ENCODE measurements at regions not wholly inside any gene's neighbourhood (a gene's known extent, or its start where the extent isn't known, plus 50 kb on each side); places are given as distances from the start of the nearest gene placed in this dataset.

DNA sequence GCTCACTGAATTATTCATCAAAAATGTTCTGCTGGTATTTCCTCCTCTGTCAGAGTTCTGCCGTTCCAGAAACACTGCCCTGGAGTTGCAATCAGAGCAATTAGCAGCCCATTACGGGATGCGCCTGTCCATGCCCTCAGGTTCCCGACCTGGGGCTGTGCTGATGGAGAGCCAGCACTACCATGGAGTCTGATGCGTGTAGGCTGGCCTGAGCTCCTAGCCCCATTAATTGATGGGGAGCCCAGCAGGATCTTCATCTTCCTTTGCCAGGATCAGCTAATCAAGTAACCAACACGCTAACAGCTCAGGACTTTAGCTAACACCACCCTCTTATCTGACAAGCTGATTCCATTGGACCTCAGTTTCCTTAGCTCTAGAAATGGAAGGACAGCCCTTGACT lies 164.2 kb downstream of the ABHD5 start:
- no peak overlapping the region for H3K27ac ChIP-seq
- TF ChIP-seq CTCF (conservative IDR thresholded peaks at IDR 0.05): no peak

- TF ChIP-seq CTCF (conservative IDR thresholded peaks at IDR 0.05): peak; percentile 92
- no peak overlapping the region for H3K27ac ChIP-seq
Measured at GRCh38 chr3:43855674-43856299, 165.0 kb downstream of the ABHD5 start.

GRCh38 chr3:43856351-43856750 lies 165.6 kb downstream of the ABHD5 start:
- H3K27ac ChIP-seq: no peak overlapping the region

DNA sequence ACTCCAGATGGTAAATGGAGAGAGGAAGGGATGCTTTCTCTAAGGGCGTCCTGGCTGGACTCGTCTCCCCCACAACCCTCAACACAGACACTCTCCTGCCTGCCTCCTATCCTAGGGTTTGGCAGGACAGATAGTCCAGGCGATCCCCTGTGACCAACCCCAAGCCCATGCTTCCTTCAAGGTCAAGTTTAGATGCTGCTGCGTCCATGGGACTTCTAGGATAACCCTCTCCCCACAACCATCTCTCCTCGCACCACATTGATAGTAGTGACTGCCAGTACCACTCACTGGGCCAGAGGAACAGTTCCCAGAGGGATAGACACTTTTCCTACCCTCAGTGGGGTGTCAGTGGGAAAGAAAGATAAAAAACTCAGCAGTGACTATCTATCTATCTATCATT lies 166.0 kb downstream of the ABHD5 start:
- no peak overlapping the region for H3K27ac ChIP-seq
- no peak for TF ChIP-seq CTCF (conservative IDR thresholded peaks at IDR 0.05)

More at GRCh38 chr3:43856351-43856750, 165.6 kb downstream of the ABHD5 start:
- no peak for TF ChIP-seq CTCF (conservative IDR thresholded peaks at IDR 0.05)

DNA sequence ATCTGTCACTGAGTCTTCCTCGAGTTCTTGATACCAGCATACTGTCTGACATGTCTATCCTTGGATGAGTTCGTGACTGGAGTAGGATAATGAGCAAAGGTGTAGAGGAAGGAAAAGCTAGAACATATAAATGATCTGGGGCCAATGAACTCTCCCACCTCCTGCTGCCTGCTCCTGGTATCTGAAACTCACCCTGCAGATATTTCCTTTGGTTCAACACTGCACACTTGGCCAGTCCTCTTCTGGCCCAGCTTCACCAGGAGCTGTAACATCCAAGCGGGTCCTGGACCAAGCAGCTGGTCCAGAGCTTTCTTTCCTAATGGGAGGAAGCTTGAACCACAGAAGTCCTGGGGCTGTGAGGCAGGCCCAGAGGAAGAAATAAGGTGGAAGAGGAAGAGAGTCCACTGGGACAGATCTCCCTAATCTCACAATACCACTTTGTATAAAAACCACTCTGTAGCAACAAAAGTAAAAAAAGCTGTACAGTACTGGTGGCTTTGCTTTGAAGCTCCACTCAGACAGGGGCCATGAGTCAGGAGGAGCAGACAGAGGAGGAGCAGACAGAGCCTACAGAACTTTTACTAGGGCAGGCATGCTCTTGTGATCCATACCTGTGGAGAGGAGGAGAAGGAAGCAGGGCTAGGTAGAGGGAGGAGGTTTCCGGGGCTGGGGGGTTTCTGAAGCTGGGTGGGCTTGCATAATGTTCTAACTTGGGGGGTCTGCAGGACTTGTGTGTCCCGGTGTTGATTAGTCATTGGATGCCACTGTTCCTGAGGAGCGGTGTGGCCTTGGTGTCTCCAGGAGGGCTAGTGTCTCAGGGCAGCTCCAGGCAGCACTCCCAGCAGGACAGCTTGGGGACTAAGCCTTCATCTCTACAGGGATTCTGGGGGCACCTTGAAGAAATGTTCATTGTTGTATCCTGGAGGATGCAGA lies 166.9 kb downstream of the ABHD5 start:
- no peak for TF ChIP-seq CTCF (conservative IDR thresholded peaks at IDR 0.05)
- no peak overlapping the region for H3K27ac ChIP-seq

DNA sequence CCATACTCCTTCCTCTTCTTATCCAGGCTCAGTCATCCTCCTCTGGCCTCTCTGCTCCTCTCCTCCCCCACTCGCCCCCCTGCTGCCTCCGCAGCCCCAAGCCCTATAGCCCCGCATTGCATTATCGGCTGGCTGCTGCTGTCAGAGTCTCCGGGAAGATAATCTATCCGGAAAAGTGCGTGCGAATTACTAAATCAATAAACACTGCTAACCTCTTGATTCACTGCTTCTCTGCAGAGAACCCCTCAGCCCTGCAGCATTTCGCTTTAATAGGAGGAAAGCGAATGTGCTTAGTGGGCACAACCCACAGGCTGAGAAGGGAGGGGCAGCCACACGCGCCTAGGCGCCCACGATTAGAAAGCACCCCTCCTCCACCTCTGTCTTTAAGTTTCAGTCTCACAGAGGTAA lies 167.6 kb downstream of the ABHD5 start:
- H3K27ac ChIP-seq: no peak overlapping the region
- TF ChIP-seq CTCF (conservative IDR thresholded peaks at IDR 0.05): no peak

- no peak overlapping the region for H3K27ac ChIP-seq
- no peak for TF ChIP-seq CTCF (conservative IDR thresholded peaks at IDR 0.05)
Measured at GRCh38 chr3:43859766-43860165, 169.0 kb downstream of the ABHD5 start.
